ENCODE measurements at regions not wholly inside any gene's neighbourhood (a gene's known extent, or its start where the extent isn't known, plus 50 kb on each side); places are given as distances from the start of the nearest gene placed in this dataset.

- Mint-ChIP-seq H3K9me3 (ENCODE audit: unreplicated experiment) (no peaks in the 10 kb centered on the region), H3K27ac (ENCODE audit: unreplicated experiment) (no peak overlapping the region), H3K4me1 (ENCODE audit: unreplicated experiment) (no peaks in the 10 kb centered on the region), H3K27me3 (ENCODE audit: unreplicated experiment) (no peaks in the 10 kb centered on the region), H3K36me3 (ENCODE audit: low read depth, unreplicated experiment) (no peaks in the 10 kb centered on the region), H3K4me3 (ENCODE audit: unreplicated experiment) (no peak overlapping the region)
- TF ChIP-seq CTCF (IDR thresholded peaks at IDR 0.05; ENCODE audit: unreplicated experiment) = no peak
- DNase-seq (ENCODE audit: low spot score) = no peak
These were observed 393.8 kb downstream of the ZNF385D start for GRCh38 chr3:21357241-21357640.

GRCh38 chr3:21356402-21356801 lies 394.6 kb downstream of the ZNF385D start:
- H3K36me3 Mint-ChIP-seq (ENCODE audit: low read depth, unreplicated experiment) = no peaks in the 10 kb centered on the region
- no peak for DNase-seq (ENCODE audit: low spot score)
- H3K4me1 Mint-ChIP-seq (ENCODE audit: unreplicated experiment) = no peaks in the 10 kb centered on the region
- no peak overlapping the region for H3K4me3 Mint-ChIP-seq (ENCODE audit: unreplicated experiment)
- no peak overlapping the region for H3K27ac Mint-ChIP-seq (ENCODE audit: unreplicated experiment)
- no peaks in the 10 kb centered on the region for H3K9me3 Mint-ChIP-seq (ENCODE audit: unreplicated experiment)
- H3K27me3 Mint-ChIP-seq (ENCODE audit: unreplicated experiment) = no peaks in the 10 kb centered on the region
- no peak for TF ChIP-seq CTCF (IDR thresholded peaks at IDR 0.05; ENCODE audit: unreplicated experiment)

GRCh38 chr3:21345382-21345976 lies 405.5 kb downstream of the ZNF385D start:
- H3K27ac Mint-ChIP-seq (ENCODE audit: unreplicated experiment) = no peak overlapping the region
- no peak for TF ChIP-seq CTCF (IDR thresholded peaks at IDR 0.05; ENCODE audit: unreplicated experiment)
- H3K4me3 Mint-ChIP-seq (ENCODE audit: unreplicated experiment) = no peak overlapping the region
- H3K9me3 Mint-ChIP-seq (ENCODE audit: unreplicated experiment) = no peaks in the 10 kb centered on the region
- no peaks in the 10 kb centered on the region for H3K4me1 Mint-ChIP-seq (ENCODE audit: unreplicated experiment)
- no peaks in the 10 kb centered on the region for H3K27me3 Mint-ChIP-seq (ENCODE audit: unreplicated experiment)
- DNase-seq (ENCODE audit: low spot score) = no peak
- H3K36me3 Mint-ChIP-seq (ENCODE audit: low read depth, unreplicated experiment) = no peaks in the 10 kb centered on the region

GRCh38 chr3:21331857-21332256 lies 419.2 kb downstream of the ZNF385D start:
- H3K36me3 Mint-ChIP-seq (ENCODE audit: low read depth, unreplicated experiment) = no peaks in the 10 kb centered on the region
- no peak overlapping the region for H3K27ac Mint-ChIP-seq (ENCODE audit: unreplicated experiment)
- no peak for DNase-seq (ENCODE audit: low spot score)
- peaks cover 5% of the 10 kb centered on the region for H3K4me1 Mint-ChIP-seq (ENCODE audit: unreplicated experiment)
- no peak overlapping the region for H3K4me3 Mint-ChIP-seq (ENCODE audit: unreplicated experiment)
- peaks cover 2% of the 10 kb centered on the region for H3K27me3 Mint-ChIP-seq (ENCODE audit: unreplicated experiment)
- no peaks in the 10 kb centered on the region for H3K9me3 Mint-ChIP-seq (ENCODE audit: unreplicated experiment)
- no peak for TF ChIP-seq CTCF (IDR thresholded peaks at IDR 0.05; ENCODE audit: unreplicated experiment)

- H3K4me1 Mint-ChIP-seq (ENCODE audit: unreplicated experiment) = peaks cover 5% of the 10 kb centered on the region
- DNase-seq (ENCODE audit: low spot score) = no peak
- no peaks in the 10 kb centered on the region for H3K36me3 Mint-ChIP-seq (ENCODE audit: low read depth, unreplicated experiment)
- H3K9me3 Mint-ChIP-seq (ENCODE audit: unreplicated experiment) = no peaks in the 10 kb centered on the region
- H3K27me3 Mint-ChIP-seq (ENCODE audit: unreplicated experiment) = peaks cover 2% of the 10 kb centered on the region
- no peak overlapping the region for H3K4me3 Mint-ChIP-seq (ENCODE audit: unreplicated experiment)
- TF ChIP-seq CTCF (IDR thresholded peaks at IDR 0.05; ENCODE audit: unreplicated experiment) = no peak
- H3K27ac Mint-ChIP-seq (ENCODE audit: unreplicated experiment) = no peak overlapping the region
These were observed 419.7 kb downstream of the ZNF385D start for GRCh38 chr3:21331321-21331720.
